OCI-LY7 (cell line): ENCODE measurements at regions not wholly inside any gene's neighbourhood (a gene's known extent, or its start where the extent isn't known, plus 50 kb on each side); places are given as distances from the start of the nearest gene placed in this dataset.

Source experiments
- BruUV-seq: library from RNA; stranded (reverse); fragments of 400-500 nt; replicated peaks from 2 replicates; lab custom pipeline; 2021; lab: Mats Ljungman, UMichigan
- CTCF ChIA-PET: fragments of 300-600 bp; sonication (Branson Sonifier 250); formaldehyde crosslinking; loops from one replicate; lab custom pipeline; 2022; ENCODE audit warnings: antibody characterized with exemption; ENCODE audit not compliant: unreplicated experiment; lab: Charles Lee
- POLR2A ChIA-PET: fragments of 300-600 bp; sonication (Branson Sonifier 250); formaldehyde crosslinking; loops from one replicate; lab custom pipeline; 2022; ENCODE audit warnings: antibody characterized with exemption; lab: Charles Lee
- DNase-seq: peaks from one replicate; pipeline ENCODE4 v3.0.0-alpha.2; 2015; ENCODE audit warnings: low spot score
- H2AFZ ChIP-seq: fragments of 200-600 bp; sonication (generic), shearing (Covaris generic); 2 replicates; pipeline ENCODE4 v1.6.1; 2014; ENCODE audit warnings: mild to moderate bottlenecking, antibody characterized with exemption, low read length, moderate library complexity
- H3K27ac ChIP-seq: fragments of 200-600 bp; sonication (generic); 2 replicates; pipeline ENCODE4 v1.5.1; 2014; ENCODE audit warnings: mixed run types, low read depth, mild to moderate bottlenecking, moderate library complexity, low read length, inconsistent platforms; ENCODE audit not compliant: poor library complexity, severe bottlenecking
- H3K36me3 ChIP-seq: fragments of 200-600 bp; sonication (generic); 2 replicates; pipeline ENCODE4 v1.6.1; 2014; ENCODE audit warnings: mild to moderate bottlenecking, antibody characterized with exemption, low read length, moderate library complexity, mixed read lengths; ENCODE audit not compliant: insufficient read depth
- H3K4me1 ChIP-seq: fragments of 200-600 bp; sonication (generic); 2 replicates; pipeline ENCODE4 v1.5.1; 2014; ENCODE audit warnings: mild to moderate bottlenecking, low read length; ENCODE audit not compliant: insufficient read depth, poor library complexity, severe bottlenecking
- H3K4me2 ChIP-seq: fragments of 200-600 bp; sonication (generic); 2 replicates; pipeline ENCODE4 v1.6.1; 2014; ENCODE audit warnings: mild to moderate bottlenecking, low read length
- H3K4me3 ChIP-seq: fragments of 200-600 bp; sonication (generic); 2 replicates; pipeline ENCODE4 v1.5.1; 2014; ENCODE audit warnings: mild to moderate bottlenecking, low read depth, low read length; ENCODE audit not compliant: poor library complexity, severe bottlenecking
- H3K79me2 ChIP-seq: fragments of 200-600 bp; sonication (generic); 2 replicates; pipeline ENCODE4 v1.6.1; 2016; ENCODE audit warnings: low read depth, mild to moderate bottlenecking, low read length, moderate library complexity, mixed read lengths; ENCODE audit not compliant: insufficient read depth
- H3K9me2 ChIP-seq: fragments of 200-600 bp; sonication (generic); 2 replicates; pipeline ENCODE4 v1.6.1; 2016; ENCODE audit warnings: mild to moderate bottlenecking, low read length, mixed read lengths; ENCODE audit not compliant: insufficient read depth
- H3K9me3 ChIP-seq: fragments of 200-600 bp; sonication (generic); 2 replicates; pipeline ENCODE4 v1.6.1; 2014; ENCODE audit warnings: mild to moderate bottlenecking, mixed run types, low read length, mixed read lengths
- H4K20me1 ChIP-seq: fragments of 200-600 bp; sonication (generic); 2 replicates; pipeline ENCODE4 v1.6.1; 2014; ENCODE audit warnings: mild to moderate bottlenecking, antibody characterized with exemption, low read length, moderate library complexity, mixed read lengths; ENCODE audit not compliant: insufficient read depth
- CTCF ChIP-seq: fragments of 200-600 bp; sonication (generic); conservative IDR thresholded peaks from 2 replicates; pipeline ENCODE4 v1.5.1; 2014; ENCODE audit warnings: mild to moderate bottlenecking, antibody characterized with exemption, low read length, moderate library complexity, mixed read lengths
- EZH2phosphoT487 ChIP-seq: fragments of 200-600 bp; sonication (generic); IDR thresholded peaks from 2 replicates; pipeline ENCODE4 v1.6.1; 2018; ENCODE audit warnings: low read depth, borderline replicate concordance, mild to moderate bottlenecking, mixed run types, antibody characterized with exemption, low read length, moderate library complexity, mixed read lengths
- intact Hi-C: fragments of 100-400 bp; cut with micrococcal nuclease; formaldehyde crosslinking; loops from one replicate; pipeline ENCODE4 v1.10.0; 2022; ENCODE audit not compliant: unreplicated experiment

- no peak for DNase-seq
- 0 out of 2 replicates have a peak, but pooled peaks cover under 1% of the 10 kb centered on the region for H3K9me3 ChIP-seq
- no peak overlapping the region for H3K4me3 ChIP-seq
- H3K4me1 ChIP-seq = no peaks in the 10 kb centered on the region
- TF ChIP-seq CTCF (no peak), EZH2phosphoT487 (no peak)
- no peaks in the 10 kb centered on the region for H3K9me2 ChIP-seq
- H4K20me1 ChIP-seq = no peaks in the 10 kb centered on the region
- no peak overlapping the region for H3K27ac ChIP-seq
- H2AFZ ChIP-seq = no peak overlapping the region
- no peaks in the 10 kb centered on the region for H3K36me3 ChIP-seq
- ChIA-PET POLR2A (interaction anchor here (0.7 to 0.9 kb wide), 2 partner anchors 17 to 636 kb away, joined by 3 read pairs; no protein-coding TSS in a partner anchor), CTCF (no interaction called here)
- intact Hi-C loops = no loop called here
- no peak overlapping the region for H3K4me2 ChIP-seq
- no TSS peak for BruUV-seq
- H3K79me2 ChIP-seq = no peaks in the 10 kb centered on the region
Measured at GRCh38 chr14:26947265-26947664, 349.4 kb upstream of the NOVA1 start.

- Histone ChIP-seq H3K4me2 (no peak overlapping the region), H3K79me2 (no peaks in the 10 kb centered on the region), H3K4me3 (no peak overlapping the region), H2AFZ (no peak overlapping the region), H3K9me2 (no peaks in the 10 kb centered on the region), H3K27ac (no peak overlapping the region), H3K9me3 (0 out of 2 replicates have a peak, but pooled peaks cover 9% of the 10 kb centered on the region), H3K36me3 (no peaks in the 10 kb centered on the region), H4K20me1 (no peaks in the 10 kb centered on the region), H3K4me1 (no peaks in the 10 kb centered on the region)
- ChIA-PET POLR2A (no interaction called here), CTCF (no interaction called here)
- TF ChIP-seq EZH2phosphoT487 = no peak
- no peak for TF ChIP-seq CTCF
- intact Hi-C loops = no loop called here
- no TSS peak for BruUV-seq
- no peak for DNase-seq
Measured at GRCh38 chr14:26959437-26959836, 361.6 kb upstream of the NOVA1 start.

- intact Hi-C loops = no loop called here
- Histone ChIP-seq H4K20me1 (no peaks in the 10 kb centered on the region), H2AFZ (no peak overlapping the region), H3K9me2 (no peaks in the 10 kb centered on the region), H3K4me2 (no peak overlapping the region), H3K36me3 (no peaks in the 10 kb centered on the region), H3K9me3 (0 out of 2 replicates have a peak, but pooled peaks cover 9% of the 10 kb centered on the region), H3K79me2 (no peaks in the 10 kb centered on the region), H3K4me1 (no peaks in the 10 kb centered on the region), H3K4me3 (no peak overlapping the region), H3K27ac (no peak overlapping the region)
- BruUV-seq = no TSS peak
- no peak for DNase-seq
- ChIA-PET POLR2A (no interaction called here), CTCF (no interaction called here)
- TF ChIP-seq EZH2phosphoT487 (no peak), CTCF (no peak)
Measured at GRCh38 chr14:26959972-26960660, 362.3 kb upstream of the NOVA1 start.
